ENCODE measurements at regions not wholly inside any gene's neighbourhood (a gene's known extent, or its start where the extent isn't known, plus 50 kb on each side); places are given as distances from the start of the nearest gene placed in this dataset.

- H3K27ac ChIP-seq (ENCODE audit: low read depth in 1 of 2, low read length in 2 of 2): no peak overlapping the region
- 80% methylated on average over 2 of the region's 3 CpGs for WGBS (ENCODE audit: insufficient coverage)
- H3K27ac Mint-ChIP-seq: no peak overlapping the region
- no peaks in the 10 kb centered on the region for H3K4me1 ChIP-seq (ENCODE audit: control insufficient read depth in 1 of 2, insufficient read depth in 2 of 2, low read length in 2 of 2)
- H3K27me3 ChIP-seq (ENCODE audit: control insufficient read depth in 2 of 2, insufficient read depth in 2 of 2, low read length in 2 of 2): no peaks in the 10 kb centered on the region
- H2AFZ ChIP-seq (ENCODE audit: insufficient read depth, low read depth, low read length, poor library complexity, severe bottlenecking): no peak overlapping the region
- no peaks in the 10 kb centered on the region for H3K9me3 ChIP-seq (replicated peaks in 1 of 2; ENCODE audit: control insufficient read depth in 1 of 2, insufficient read depth in 1 of 2, low read length in 2 of 2)
- no peaks in the 10 kb centered on the region for H3K79me2 ChIP-seq (ENCODE audit: insufficient read depth, low read length)
- no peaks in the 10 kb centered on the region for H3K36me3 Mint-ChIP-seq
- no peak overlapping the region for H3K4me2 ChIP-seq (replicated peaks; ENCODE audit: extremely low read depth, low read length, poor library complexity, severe bottlenecking)
- no peaks in the 10 kb centered on the region for H4K20me1 ChIP-seq (ENCODE audit: insufficient read depth, low read length)
- no peak for TF ChIP-seq CTCF (IDR thresholded peaks at IDR 0.05)
- H3K36me3 ChIP-seq (replicated peaks in 1 of 2; ENCODE audit: control insufficient read depth in 1 of 2, insufficient read depth in 2 of 2, low read length in 2 of 2): no peaks in the 10 kb centered on the region
- no peak overlapping the region for H3K4me3 Mint-ChIP-seq
- H3K9me3 Mint-ChIP-seq: peaks cover 0 to under 1% (median 0%) of the 10 kb centered on the region in 7 donors
- intact Hi-C loops (cut with micrococcal nuclease): no loop called here
- no peak for DNase-seq
- H3K27me3 Mint-ChIP-seq (ENCODE audit: low read depth in 3 of 3): peaks cover 0 to 6% (median 0%) of the 10 kb centered on the region in 3 donors
- no peaks in the 10 kb centered on the region for H3K4me1 Mint-ChIP-seq
- no peak overlapping the region for H3K9ac ChIP-seq (ENCODE audit: insufficient read depth, low read length, poor library complexity, severe bottlenecking)
- no peak overlapping the region for H3K4me3 ChIP-seq (replicated peaks in 1 of 3; ENCODE audit: low read depth in 2 of 3, low read length in 3 of 3)
These were observed 329.3 kb downstream of the C1D start for GRCh38 chr2:67733517-67733916.

- Histone ChIP-seq H3K9me3 (replicated peaks in 1 of 2; ENCODE audit: control insufficient read depth in 1 of 2, insufficient read depth in 1 of 2, low read length in 2 of 2) (no peaks in the 10 kb centered on the region), H3K9ac (ENCODE audit: insufficient read depth, low read length, poor library complexity, severe bottlenecking) (no peak overlapping the region), H3K4me3 (replicated peaks in 1 of 3; ENCODE audit: low read depth in 2 of 3, low read length in 3 of 3) (no peak overlapping the region), H3K4me2 (replicated peaks; ENCODE audit: extremely low read depth, low read length, poor library complexity, severe bottlenecking) (no peak overlapping the region), H3K79me2 (ENCODE audit: insufficient read depth, low read length) (no peaks in the 10 kb centered on the region), H3K4me1 (ENCODE audit: control insufficient read depth in 1 of 2, insufficient read depth in 2 of 2, low read length in 2 of 2) (no peaks in the 10 kb centered on the region), H3K27ac (ENCODE audit: low read depth in 1 of 2, low read length in 2 of 2) (no peak overlapping the region), H3K27me3 (ENCODE audit: control insufficient read depth in 2 of 2, insufficient read depth in 2 of 2, low read length in 2 of 2) (no peaks in the 10 kb centered on the region), H3K36me3 (replicated peaks in 1 of 2; ENCODE audit: control insufficient read depth in 1 of 2, insufficient read depth in 2 of 2, low read length in 2 of 2) (no peaks in the 10 kb centered on the region), H2AFZ (ENCODE audit: insufficient read depth, low read depth, low read length, poor library complexity, severe bottlenecking) (no peak overlapping the region), H4K20me1 (ENCODE audit: insufficient read depth, low read length) (no peaks in the 10 kb centered on the region)
- H3K27me3 Mint-ChIP-seq (ENCODE audit: low read depth in 3 of 3): peaks cover 0 to 3% (median 2%) of the 10 kb centered on the region in 3 donors
- DNase-seq: no peak
- H3K27ac Mint-ChIP-seq: no peak overlapping the region
- H3K36me3 Mint-ChIP-seq: no peaks in the 10 kb centered on the region
- WGBS (ENCODE audit: insufficient coverage): 80% methylated on average over 1 of the region's 2 CpGs
- H3K9me3 Mint-ChIP-seq: peaks cover 0 to 3% (median 0%) of the 10 kb centered on the region in 7 donors
- no peak overlapping the region for H3K4me3 Mint-ChIP-seq
- no peaks in the 10 kb centered on the region for H3K4me1 Mint-ChIP-seq
- TF ChIP-seq CTCF (IDR thresholded peaks at IDR 0.05): no peak
- intact Hi-C loops (cut with micrococcal nuclease): no loop called here
These were observed 310.6 kb downstream of the C1D start for GRCh38 chr2:67752199-67752598.
